ENCODE measurements at regions not wholly inside any gene's neighbourhood (a gene's known extent, or its start where the extent isn't known, plus 50 kb on each side); places are given as distances from the start of the nearest gene placed in this dataset.

DNA sequence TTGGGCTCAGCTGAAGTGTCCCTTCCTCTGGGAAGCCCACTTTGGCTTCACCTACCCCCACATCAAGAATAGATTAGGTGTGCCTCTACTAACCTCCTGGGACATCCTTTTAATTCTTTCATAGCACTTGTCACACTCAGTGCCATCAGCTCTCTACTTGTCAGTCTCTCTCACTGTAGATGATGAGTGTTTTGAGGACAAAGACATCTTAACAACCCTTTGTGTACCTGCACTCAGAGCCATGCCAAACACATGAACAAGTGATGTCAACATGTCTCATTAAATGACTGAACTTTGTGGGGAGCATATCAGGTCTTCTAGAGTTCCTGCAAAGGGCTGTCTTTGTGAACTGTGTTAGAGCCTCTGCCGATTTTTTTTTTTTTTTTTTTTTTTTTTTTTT lies 87.0 kb upstream of the AMOTL1 start:
- TF ChIP-seq, protein P1, sequence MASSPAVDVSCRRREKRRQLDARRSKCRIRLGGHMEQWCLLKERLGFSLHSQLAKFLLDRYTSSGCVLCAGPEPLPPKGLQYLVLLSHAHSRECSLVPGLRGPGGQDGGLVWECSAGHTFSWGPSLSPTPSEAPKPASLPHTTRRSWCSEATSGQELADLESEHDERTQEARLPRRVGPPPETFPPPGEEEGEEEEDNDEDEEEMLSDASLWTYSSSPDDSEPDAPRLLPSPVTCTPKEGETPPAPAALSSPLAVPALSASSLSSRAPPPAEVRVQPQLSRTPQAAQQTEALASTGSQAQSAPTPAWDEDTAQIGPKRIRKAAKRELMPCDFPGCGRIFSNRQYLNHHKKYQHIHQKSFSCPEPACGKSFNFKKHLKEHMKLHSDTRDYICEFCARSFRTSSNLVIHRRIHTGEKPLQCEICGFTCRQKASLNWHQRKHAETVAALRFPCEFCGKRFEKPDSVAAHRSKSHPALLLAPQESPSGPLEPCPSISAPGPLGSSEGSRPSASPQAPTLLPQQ (tag by site-specific recombination; IDR thresholded peaks at IDR 0.05), result no peak
- TF ChIP-seq ZNF488 (tag by site-specific recombination; IDR thresholded peaks at IDR 0.05) (no peak), ZNF24 (tag by site-specific recombination; IDR thresholded peaks at IDR 0.05) (no peak), OSR2 (tag by site-specific recombination; IDR thresholded peaks at IDR 0.05) (no peak), RBAK (tag by site-specific recombination; IDR thresholded peaks at IDR 0.05) (no peak), ZEB2 (tag by site-specific recombination; IDR thresholded peaks at IDR 0.05) (no peak)
- no peak overlapping the region for H3K4me3 ChIP-seq (ENCODE audit: low read depth, low read length)
- no peak overlapping the region for H3K27ac ChIP-seq (ENCODE audit: extremely low read depth, low read depth, low read length)
- no peaks in the 10 kb centered on the region for H3K36me3 ChIP-seq (ENCODE audit: control insufficient read depth in 2 of 2, insufficient read depth in 1 of 2, low read length in 2 of 2)
- H3K4me1 ChIP-seq (ENCODE audit: control insufficient read depth, insufficient read depth, low read length), result no peaks in the 10 kb centered on the region
- H3K9me3 ChIP-seq (ENCODE audit: control insufficient read depth, insufficient read depth, low read depth, low read length), result no peaks in the 10 kb centered on the region
- ChIA-PET POLR2A (no interaction called here), CTCF (interaction anchor here (1.2 kb wide), 1 partner anchor 22 kb away, joined by 4 read pairs; no protein-coding TSS in a partner anchor)

DNA sequence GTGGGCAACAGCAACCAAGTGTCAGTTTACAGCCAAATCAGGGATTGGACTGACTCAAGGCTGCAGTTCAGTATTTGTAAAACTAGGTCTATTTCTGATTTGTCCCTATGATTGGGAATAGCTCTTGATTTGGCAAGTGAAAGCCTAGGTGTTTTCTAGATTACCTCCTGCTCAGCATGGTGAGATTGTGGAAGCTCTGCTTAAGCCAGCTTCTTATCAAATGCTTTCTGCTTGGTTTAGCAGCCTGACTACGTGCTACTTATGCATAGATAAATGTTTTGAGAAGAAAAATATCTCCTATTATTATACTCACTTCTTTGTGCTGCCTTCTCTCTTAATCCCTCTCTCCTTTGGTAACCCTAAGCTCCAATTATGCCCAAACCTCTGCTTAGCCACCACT lies 86.3 kb upstream of the AMOTL1 start:
- Histone ChIP-seq H3K9me3 (ENCODE audit: control insufficient read depth, insufficient read depth, low read depth, low read length) (no peaks in the 10 kb centered on the region), H3K27ac (ENCODE audit: extremely low read depth, low read depth, low read length) (no peak overlapping the region), H3K4me3 (ENCODE audit: low read depth, low read length) (no peak overlapping the region), H3K4me1 (ENCODE audit: control insufficient read depth, insufficient read depth, low read length) (no peaks in the 10 kb centered on the region), H3K36me3 (ENCODE audit: control insufficient read depth in 2 of 2, insufficient read depth in 1 of 2, low read length in 2 of 2) (no peaks in the 10 kb centered on the region)
- TF ChIP-seq ZNF704 (tag by site-specific recombination; IDR thresholded peaks at IDR 0.05), result no peak
- CTCF ChIA-PET, result interaction anchor here (1.2 kb wide), 2 partner anchors 21 to 59 kb away, joined by 4 to 6 read pairs; no protein-coding TSS in a partner anchor
- POLR2A ChIA-PET, result no interaction called here

DNA sequence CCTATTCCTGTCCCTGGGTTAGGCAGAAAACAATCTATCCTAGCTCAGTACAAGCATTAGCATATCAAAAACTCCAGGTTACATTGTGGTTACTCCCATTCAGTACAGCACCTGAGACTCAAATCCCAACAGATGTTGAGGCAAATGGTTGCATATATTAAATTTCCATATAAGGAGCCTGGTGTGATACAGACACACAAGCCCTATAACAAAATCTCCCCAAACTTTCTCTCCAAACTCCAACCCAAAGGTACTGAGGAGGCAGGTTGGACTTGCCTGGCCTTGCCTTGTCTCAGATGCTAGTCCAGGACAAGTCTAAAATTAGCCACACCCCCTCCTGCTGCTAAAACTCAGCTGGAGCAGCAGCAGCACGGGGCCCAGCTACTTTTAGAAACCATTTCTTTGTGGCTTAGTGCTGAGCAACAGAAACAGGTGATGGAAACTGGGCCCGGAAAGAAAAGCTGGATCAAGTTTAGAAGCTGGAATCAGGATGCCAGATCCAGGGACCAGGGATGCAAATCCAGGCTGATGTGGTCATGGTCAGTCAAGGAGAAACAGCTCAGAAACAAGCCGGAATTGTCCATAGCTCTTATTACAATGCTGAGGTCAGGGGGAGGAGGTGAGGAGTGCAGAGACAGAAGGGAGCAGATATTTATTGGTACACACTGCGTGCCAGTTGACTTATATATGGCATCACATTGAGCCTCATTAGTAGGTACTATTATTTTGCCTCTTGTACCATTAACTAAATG lies 73.7 kb upstream of the AMOTL1 start:
- POLR2A ChIA-PET, result no interaction called here
- no peak overlapping the region for H3K4me3 ChIP-seq (ENCODE audit: low read depth, low read length)
- CTCF ChIA-PET, result interaction anchor here (0.6 to 1.2 kb wide), 3 partner anchors 11 to 41 kb away, joined by 3 to 5 read pairs (median 4); no protein-coding TSS in a partner anchor
- no peak overlapping the region for H3K27ac ChIP-seq (ENCODE audit: extremely low read depth, low read depth, low read length)
- H3K4me1 ChIP-seq (ENCODE audit: control insufficient read depth, insufficient read depth, low read length), result no peaks in the 10 kb centered on the region
- TF ChIP-seq PRDM2 (tag by site-specific recombination; IDR thresholded peaks at IDR 0.05; ENCODE audit: borderline replicate concordance) (no peak), ZNF707 (tag by site-specific recombination; IDR thresholded peaks at IDR 0.05) (no peak), ZIC2 (tag by site-specific recombination; IDR thresholded peaks at IDR 0.05) (peak; percentile 32; the same call in 1 of the 2 replicates), RBAK (tag by site-specific recombination; IDR thresholded peaks at IDR 0.05) (no peak), ZNF37A (tag by site-specific recombination; IDR thresholded peaks at IDR 0.05) (no peak)
- TF ChIP-seq, protein P2, sequence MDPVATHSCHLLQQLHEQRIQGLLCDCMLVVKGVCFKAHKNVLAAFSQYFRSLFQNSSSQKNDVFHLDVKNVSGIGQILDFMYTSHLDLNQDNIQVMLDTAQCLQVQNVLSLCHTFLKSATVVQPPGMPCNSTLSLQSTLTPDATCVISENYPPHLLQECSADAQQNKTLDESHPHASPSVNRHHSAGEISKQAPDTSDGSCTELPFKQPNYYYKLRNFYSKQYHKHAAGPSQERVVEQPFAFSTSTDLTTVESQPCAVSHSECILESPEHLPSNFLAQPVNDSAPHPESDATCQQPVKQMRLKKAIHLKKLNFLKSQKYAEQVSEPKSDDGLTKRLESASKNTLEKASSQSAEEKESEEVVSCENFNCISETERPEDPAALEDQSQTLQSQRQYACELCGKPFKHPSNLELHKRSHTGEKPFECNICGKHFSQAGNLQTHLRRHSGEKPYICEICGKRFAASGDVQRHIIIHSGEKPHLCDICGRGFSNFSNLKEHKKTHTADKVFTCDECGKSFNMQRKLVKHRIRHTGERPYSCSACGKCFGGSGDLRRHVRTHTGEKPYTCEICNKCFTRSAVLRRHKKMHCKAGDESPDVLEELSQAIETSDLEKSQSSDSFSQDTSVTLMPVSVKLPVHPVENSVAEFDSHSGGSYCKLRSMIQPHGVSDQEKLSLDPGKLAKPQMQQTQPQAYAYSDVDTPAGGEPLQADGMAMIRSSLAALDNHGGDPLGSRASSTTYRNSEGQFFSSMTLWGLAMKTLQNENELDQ (tag by site-specific recombination; IDR thresholded peaks at IDR 0.05; ENCODE audit: low read depth), result no peak
- H3K36me3 ChIP-seq (ENCODE audit: control insufficient read depth in 2 of 2, insufficient read depth in 1 of 2, low read length in 2 of 2), result no peaks in the 10 kb centered on the region
- H3K9me3 ChIP-seq (ENCODE audit: control insufficient read depth, insufficient read depth, low read depth, low read length), result no peaks in the 10 kb centered on the region
